AML-193 (cell line): ENCODE measurements at regions not wholly inside any gene's neighbourhood (a gene's known extent, or its start where the extent isn't known, plus 50 kb on each side); places are given as distances from the start of the nearest gene placed in this dataset.

Experiments used
- DNase-seq, 2 experiments: peaks; one replicate each; lab custom pipeline; 2025; lab: John Stamatoyannopoulos, UW

DNA sequence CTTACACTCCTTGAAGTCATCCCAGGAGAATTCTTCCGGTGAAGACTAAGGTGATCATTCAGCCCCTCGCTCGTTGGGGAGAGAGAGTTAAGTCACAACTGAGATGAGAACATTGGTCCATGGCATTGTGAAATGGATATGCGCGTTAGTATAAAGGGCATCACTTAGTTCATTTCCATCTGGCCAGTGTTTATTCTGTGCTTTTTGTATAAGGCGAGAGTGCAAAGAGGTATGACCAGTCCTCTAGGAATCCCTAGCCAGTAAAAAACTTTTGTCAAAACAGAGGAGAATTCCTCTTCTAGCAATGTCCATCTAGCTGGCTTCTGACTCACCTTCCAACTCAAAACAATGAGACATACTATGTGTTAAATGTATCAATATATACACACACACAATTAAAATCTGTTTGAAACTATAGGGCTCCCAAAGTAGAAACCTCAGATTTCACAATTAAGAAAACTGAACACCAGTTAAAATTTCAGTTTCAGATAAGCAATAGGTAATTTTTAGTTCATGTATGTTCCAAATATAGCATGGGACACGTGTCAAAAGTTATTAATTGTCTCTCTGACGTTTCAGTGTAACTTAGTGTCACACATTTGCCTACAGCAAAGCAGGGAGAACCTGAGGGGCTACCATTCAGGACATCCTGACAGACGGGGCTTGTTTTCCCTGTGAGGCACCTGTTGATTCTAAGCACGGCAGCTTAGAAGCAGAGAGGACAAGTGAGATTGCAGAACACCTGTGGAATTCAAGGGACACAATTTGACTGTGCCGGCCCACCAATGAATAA, 158.9 kb downstream of the KLF6 start:
- DNase-seq, result no peak

DNA sequence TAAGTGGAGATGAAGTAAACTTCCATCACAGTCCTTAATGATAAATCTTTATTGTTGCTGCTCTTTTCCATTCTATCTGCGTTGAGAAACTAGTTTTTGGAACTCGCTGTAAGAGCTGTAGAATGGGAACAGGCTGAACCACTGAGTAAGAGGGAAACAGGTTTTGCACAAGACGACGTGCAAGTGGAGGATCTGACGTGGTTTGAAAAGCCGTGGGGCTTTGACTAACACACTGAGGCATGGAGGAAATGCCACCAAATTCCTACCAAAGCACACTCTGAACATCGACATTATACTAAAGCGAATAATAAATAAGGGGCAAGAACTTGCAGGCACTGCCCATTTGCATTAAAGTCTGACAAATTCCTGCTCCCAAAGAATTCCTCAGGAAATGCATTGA, 160.6 kb downstream of the KLF6 start:
- DNase-seq, result no peak

DNA sequence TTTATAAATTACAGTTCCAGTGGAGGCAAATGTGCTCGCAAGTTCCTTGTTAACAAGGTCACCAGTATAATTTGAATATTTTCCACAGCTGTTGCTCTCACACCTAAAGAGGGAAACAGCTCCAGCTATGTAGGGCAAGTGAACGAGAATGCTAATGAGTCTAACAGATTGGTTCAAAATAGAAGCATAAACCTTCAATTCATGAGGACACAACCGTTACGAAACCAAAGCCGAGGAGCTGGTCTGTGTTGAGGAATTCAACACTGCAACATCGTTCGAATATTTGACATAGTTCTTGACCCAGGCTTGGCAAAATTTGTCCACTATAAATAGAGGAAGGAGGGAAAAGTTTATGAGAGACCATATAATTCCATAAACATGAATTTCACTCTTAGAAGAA, 161.3 kb downstream of the KLF6 start:
- DNase-seq, result no peak

DNA sequence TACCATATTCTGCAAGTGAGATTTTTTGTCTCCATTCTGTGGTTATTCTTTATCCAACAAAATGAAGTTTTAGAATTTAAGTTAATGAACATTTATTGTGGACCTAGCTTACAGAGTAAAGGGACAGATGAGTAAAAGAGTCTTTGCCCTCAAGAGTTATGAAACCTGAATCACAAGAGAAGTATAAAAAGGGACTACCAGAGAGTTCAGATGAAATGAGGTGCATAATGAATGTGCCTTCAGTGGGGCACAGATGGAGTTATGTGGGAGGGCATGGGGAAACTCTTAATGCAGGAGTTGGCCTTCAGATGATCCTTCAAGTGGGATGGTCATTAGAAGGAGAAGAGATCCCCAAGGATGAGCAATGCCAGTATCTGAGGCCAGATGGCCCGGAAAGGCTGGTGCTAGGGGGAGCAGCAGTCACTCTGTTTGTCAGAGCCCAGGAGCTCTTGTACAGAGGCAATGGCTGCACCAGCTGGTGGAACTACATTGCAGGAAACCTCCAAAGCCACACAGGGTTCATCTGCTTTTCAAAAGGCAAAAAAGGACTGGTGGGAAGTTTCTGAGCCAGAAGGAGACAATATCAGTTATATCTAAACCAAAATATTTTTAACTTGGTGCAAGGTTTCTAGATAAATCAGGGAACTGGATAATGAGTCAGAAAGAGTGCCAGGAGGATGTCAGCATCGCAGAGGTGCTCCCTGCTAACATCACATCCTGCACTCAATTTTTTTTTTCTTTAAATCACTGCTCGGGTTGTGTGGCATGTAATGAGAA, 162.0 kb downstream of the KLF6 start:
- no peak for DNase-seq

DNA sequence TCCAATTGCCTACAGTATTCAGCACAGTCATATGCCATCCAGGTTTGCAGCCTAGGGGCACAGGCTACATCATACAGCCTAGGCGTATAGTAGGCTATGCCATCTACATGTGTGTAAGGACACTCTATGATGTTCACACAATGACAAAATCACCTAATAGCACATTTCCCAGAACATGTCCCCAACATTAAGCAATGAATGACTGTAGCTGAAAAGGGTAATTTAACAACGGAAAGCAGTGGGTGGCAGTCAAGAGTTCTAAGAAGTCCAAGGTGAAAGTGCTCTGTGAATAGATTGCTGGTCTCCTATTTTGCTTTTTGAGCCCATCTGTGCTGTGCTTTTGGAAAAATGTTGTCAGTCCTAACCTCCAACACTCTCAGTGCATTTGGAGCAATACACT, 162.6 kb downstream of the KLF6 start:
- peak in 1 of 2 experiments; percentile 1 for DNase-seq

DNA sequence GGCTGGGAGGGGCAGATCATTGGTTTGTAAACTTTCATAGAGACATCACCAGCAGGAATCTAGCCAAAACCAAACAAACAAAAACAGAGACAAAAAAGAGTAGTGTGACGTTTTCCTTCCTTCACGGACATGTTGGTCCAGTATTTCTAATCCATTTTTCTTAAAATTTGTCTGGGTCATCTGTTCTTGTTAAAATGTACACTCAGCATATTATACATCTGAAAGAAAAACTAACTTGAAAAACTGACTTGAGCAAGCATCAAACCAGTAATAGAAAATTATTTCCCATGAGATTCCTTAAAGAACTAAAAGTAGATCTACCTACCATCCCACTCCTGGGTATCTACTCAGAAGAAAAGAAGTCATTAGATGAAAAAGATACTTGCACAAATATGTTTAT, 164.2 kb downstream of the KLF6 start:
- no peak for DNase-seq

DNA sequence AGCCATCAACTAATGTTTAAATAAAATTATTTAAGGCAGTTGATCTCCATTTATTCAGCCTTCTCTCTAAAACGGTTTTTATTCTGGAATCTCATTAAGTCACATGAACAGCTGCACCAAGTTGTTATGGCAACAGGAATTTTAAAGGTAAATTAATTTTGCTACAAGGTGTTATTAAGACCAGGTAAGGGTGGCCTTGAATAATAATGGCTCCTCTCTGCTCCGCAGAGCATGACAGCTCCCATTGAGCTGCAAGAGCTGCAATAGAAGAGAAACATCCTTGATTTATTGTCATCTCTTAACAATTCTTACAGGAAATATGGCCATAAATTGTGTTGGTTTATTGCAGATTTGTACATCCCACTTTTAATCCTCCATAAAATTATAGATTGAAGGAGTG, 165.8 kb downstream of the KLF6 start:
- no peak for DNase-seq

DNA sequence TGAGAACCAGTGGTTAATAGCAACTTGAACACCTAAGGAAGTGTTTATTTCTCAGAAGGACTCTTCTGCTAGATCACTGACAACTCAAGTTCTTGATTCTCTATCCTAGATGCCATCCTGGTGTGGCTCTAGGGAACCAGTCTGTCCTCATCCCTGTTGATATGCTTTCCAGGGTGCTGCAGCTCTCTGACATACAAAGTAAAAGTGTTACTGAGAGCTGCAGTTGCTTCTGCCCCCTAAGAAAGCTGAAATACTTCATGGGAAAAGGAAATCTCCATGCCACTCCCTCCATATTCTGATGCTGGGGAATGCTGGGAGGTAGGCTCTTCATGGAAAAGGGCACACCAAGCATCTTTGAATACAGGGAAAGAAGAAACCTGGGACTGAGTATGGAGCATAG, 168.1 kb downstream of the KLF6 start:
- no peak for DNase-seq

DNA sequence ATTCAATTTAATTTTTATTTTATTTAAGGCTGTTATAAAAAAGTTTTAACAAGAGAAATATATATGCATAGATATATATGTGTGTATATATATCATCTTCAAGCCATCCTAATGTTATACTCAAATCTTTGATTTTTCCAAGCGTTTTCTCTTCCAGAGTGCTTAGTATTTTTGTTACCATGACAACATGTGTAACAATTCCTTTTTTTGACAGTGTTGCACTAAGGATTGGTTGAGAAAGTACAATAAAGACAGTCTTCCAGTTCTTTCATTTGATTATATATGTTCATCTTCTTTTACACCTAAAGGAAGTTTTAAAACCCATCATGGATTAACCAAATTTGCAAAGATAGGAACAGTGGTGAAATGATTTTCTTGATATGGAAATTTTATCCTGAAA, 171.7 kb downstream of the KLF6 start:
- DNase-seq, result no peak

DNA sequence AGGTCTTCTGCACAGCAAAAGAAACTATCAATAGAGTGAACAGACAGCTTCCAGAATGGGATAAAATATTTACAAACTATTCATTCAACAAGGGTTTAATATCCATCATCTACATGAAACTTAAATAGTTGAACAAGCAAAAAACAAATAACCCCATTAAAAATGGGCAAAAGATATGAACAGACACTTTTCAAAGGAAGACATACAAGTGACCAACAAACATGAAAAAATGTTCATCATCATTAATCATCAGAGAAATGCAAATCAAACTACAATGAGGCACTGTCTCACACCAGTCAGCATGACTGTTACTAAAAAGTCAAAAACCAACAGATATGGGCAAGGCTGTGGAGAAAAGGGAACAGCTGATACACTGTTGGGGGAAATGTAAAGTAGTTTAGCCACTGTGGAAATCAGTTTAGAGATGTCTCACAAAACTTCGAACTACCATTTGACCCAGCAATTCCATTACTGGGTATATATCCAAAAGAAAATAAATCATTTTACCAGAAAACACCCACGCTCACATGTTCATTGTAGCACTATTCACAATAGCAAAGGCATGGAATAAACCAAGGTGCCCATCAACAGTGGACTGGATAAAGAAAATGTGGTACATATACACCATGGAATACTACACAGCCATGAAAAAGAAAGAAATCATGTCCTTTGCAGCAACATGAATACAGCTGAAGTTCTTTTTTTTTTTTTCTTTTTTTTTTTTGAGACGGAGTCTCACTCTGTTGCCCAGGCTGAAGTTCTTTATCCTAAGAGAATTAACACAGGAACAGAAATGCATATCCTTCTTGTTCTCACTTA, 172.6 kb downstream of the KLF6 start:
- DNase-seq, result no peak

DNA sequence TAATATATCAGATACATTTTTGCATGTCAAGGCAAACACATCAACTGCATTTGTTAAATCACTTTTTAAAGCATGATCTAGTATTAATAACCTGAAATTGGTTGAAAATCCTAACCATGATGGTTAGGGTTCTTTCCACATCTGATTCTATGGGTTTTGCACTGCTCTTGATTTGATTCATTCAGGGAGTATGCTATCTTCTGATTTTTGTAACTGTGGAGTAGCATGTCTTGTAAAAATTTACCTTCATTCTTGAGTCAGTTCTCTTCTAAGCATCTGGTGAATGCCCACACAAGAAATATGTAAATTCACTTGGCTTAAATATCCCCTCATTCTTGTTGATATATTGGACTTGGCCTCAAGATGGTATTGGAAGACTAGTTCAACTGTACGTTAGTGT, 178.7 kb downstream of the KLF6 start:
- DNase-seq, result no peak

DNA sequence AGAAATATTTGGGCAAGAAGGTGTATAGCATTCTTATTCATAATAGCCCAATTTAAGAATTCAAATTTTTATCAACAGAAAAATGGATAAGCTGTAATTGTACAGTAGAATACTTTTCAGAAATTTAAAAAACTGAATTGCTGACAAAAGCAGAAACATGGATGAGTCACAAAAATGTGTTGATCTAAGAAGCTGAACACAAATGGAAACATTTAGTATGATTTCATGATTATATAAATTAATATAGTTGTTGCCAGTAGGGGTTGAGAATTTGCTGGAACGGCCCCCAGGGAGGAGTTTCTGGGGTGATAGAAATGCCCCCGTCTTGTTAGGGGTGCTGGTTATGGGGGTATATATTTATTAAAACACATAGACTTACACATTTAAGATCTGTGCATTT, 179.1 kb downstream of the KLF6 start:
- DNase-seq, result no peak

DNA sequence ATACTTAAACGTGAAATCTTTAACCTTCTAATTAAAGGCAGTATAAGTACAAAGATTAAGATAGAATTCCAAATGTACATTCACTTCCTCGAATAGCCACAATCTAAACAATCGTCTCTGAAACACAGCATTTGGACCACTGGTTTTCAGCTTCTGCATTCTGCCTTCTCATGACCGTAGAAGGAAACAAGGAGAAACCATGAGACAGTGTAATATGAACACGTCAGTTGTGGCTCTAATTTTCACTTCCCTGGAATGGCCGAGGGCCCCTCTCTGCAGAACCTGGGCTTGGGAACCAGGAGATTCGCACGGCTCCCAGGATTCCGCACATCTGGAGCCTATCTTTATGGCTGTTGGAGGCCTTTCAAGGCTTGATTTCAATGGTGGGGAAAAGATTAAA, 189.3 kb downstream of the KLF6 start:
- no peak for DNase-seq

DNA sequence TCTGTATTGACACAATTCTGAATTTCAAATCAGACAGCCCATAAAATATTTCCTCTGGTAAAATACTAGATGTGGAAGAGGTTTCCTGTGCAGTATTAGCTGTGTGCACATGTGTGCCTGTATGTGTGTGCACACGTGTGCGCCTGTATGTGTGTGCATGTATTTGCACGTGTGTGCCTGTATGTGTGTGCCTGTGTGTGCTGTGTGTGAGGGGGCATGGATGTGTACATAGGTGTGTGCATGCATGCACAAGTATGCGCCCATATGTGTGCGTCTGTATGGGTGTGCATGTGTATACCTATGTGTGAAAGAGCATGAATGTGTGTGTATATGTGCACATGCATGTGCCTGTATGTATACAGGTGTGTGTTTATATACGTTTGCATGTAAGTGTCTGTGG, 191.4 kb downstream of the KLF6 start:
- no peak for DNase-seq

DNA sequence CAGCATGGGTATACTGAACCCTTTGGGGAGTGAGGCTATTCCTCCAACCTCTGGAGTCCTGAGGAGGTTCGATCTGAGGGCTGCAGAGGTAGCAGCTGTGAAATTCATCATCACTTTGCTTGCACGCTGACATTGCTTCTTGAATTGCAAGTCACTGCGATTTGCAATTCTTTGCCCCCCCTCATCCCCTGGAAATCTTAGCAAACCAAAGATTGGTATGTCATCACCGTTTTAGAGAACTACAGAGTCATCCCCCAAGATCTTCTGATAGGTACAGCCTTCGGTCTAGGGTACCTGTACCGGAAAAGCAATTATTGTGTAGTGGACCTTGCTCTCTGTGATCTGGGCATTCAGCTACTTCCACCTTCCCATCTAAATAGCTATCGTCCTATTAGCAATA, 192.6 kb downstream of the KLF6 start:
- DNase-seq, result no peak

DNA sequence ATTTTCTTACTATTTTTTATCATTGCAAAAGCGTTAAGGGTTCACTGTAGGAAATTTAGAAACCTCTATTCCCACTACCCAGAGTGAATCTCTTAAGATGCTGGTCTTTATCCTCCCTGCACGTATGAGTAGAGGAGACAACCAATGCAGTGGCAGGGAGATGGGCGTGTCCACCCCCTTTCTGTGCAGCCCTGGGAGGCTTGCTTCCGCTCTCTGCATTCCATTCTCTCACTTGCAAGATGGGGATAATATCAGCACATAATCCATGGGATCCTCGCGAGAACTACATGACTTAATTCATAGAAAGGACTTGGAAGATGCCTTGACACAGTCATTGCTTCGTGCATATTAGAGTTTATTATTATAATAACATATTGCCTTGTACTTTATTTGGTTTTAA, 196.2 kb downstream of the KLF6 start:
- no peak for DNase-seq

DNA sequence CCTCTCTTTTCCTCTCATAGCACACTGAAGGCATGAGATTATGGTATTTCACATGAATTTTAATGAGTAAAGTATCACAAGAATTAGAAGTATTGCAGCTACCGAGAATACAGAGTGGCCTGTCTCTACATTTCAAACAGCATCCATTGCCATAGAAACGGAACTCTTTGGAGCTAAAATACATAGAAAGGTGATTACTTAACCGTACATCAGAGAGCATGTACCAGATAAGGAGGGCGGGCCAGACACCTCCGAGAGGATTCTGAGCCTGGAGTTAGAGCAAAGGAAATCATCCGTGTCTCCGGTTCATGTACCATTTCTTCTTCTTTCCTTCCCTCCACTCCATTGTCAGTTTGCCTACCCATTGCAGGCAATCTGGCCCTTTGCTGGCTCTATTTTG, 196.7 kb downstream of the KLF6 start:
- no peak for DNase-seq

DNA sequence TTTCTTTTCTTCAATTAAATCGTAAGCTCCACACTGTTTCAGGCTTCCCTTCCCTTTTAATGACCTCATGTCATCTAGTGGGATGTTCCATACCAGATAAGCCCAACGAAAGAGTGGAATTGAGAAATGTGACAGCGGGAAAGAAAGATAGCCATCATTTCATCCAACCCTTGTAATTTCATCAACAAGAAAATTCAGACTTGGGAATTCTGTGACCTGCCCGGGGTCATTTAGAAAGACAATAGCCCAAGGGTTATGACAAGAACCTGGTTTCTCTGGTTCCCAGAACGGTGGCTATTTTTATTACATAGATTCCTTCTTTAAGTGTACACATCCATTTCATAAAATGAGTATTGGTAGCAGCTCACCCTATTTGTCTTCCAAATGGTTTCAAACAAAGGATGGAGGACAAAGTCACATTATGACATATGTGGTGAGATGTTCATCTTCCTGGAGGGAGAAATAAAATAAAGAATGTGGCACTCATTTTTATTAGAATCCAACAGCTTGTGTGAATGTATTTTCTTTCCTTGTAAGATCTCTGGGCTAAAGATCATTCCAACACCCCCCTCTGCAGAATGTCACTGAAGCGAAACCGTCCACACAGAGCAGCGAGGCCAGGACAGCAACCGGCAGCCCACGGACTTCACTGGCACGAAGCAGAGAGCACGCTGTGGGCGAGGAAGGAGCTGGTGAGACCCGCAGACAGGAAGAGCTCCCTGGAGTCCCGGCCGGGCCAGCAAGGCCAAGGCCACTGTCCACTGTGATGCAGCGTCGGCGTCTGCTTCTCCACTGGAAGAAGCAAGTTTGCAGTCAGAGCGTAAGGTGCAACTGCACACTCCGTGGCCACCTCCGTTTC, 199.9 kb downstream of the KLF6 start:
- no peak for DNase-seq

DNA sequence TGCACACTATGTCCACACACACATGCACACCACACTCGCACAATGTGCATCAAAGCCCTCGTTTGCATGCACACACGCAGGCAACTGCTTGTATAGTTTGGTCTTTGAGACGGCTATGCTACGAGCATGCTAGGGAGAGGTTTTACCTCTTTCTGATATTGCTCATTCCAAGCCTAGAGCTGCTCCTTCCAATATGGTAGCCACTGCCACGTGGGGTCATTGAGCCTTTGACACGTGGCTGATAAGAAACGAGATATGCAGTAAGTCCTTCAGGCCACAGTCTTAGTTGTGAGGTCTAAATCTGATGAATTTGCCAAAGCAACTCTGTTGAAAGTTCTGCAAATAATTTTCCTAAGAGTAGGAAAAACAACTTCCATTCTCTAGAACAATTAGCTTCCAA, 204.4 kb downstream of the KLF6 start:
- DNase-seq, result no peak

DNA sequence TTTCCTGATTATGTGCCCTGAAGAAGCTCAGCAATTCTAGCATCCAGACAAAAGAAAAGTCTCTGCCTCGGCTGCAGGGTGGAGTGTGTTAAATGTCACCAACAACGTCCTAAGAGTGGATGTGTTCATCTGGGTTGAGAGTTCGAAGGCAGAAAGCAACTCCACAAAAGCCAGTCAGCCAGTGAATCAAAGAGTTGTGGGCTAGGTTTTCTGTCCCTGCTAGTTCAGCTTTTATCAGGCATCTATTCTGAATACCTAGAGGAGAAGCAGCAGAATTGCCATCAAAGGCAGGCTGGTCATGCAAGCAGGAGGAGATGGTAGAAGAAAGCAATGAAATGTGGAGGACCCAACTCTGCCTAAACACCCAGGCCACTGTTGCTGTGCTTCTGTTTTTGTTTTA, 205.2 kb downstream of the KLF6 start:
- no peak for DNase-seq

DNA sequence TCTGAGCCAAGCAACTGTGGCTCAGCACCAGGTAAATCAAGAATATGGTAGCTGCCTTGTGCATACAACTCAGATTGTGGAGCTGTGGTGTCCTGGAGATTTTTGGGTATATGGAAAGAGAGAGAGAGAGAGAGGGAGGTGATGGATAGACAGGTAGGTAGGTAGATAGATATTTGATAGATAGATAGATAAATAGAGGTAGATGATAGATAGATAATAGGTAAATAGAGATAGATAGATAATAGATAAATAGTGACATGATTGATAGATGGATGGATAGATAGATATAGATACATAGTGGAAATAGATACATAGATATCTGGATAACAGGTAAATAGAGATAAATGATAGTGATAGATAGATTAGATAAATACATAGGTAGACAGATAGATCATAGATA, 206.3 kb downstream of the KLF6 start:
- no peak for DNase-seq

DNA sequence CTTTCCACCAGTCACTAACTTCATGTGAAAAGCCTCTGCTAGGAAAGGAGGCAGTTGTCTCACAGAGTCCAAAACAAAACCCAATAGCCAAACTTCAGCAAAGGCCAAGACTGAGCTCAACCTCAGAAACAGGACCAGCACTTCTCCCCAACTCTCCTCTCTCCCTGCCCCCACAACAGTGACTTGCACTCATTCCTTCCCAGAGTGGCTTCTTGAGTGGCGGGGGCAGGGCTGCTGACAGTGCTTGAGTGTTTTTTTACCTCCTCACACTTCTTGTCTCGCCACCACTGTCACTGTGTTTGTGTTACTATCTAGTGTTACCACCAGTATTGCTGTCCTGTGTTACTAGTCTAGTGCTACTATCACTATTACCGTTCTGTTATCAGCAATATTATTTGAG, 206.8 kb downstream of the KLF6 start:
- no peak for DNase-seq
